GM18502 (cell line): ENCODE measurements at regions not wholly inside any gene's neighbourhood (a gene's known extent, or its start where the extent isn't known, plus 50 kb on each side); places are given as distances from the start of the nearest gene placed in this dataset.

Experiments
- ATAC-seq: cut with Tn5 transposase; IDR thresholded peaks from one replicate; pipeline ENCODE4 v1.9.1; 2021; ENCODE audit warnings: mild to moderate bottlenecking; ENCODE audit not compliant: unreplicated experiment, poor library complexity

DNA sequence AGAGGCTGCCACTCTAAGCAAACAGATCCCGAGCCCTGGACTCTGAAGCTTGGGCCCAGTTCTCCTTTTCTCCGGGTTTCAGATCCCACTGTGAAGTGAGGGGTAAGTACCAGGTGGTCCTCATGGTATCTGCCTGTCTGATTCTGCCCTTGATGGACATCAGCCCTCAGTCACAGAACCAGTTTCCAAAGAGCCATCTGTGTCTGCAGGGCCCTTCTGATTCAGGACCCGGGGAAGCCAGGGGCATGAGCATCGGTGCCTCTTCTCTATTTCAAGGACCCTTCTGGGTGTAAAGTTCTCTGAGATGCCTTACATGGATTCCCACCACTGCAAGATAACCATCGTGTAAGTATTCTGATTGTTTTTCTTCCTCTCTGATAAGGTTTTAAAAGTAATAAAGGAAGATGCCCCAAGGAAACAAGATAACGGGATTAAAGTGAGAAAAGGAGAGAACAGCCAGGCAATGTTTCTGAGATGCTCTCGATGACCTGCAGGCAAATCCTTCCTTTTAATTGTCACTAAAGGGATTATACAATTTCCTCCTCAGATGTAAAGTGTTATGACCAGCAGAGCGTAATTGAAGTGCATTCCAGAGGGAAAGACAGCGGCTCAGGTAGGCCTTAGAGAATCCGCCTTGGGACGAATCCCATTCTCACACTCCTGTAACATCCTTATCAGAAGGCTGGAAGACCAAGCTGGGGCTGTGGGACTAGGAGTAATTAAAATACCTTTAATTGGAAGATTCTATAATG lies 924.3 kb downstream of the TBC1D22A start:
- ATAC-seq = no peak

DNA sequence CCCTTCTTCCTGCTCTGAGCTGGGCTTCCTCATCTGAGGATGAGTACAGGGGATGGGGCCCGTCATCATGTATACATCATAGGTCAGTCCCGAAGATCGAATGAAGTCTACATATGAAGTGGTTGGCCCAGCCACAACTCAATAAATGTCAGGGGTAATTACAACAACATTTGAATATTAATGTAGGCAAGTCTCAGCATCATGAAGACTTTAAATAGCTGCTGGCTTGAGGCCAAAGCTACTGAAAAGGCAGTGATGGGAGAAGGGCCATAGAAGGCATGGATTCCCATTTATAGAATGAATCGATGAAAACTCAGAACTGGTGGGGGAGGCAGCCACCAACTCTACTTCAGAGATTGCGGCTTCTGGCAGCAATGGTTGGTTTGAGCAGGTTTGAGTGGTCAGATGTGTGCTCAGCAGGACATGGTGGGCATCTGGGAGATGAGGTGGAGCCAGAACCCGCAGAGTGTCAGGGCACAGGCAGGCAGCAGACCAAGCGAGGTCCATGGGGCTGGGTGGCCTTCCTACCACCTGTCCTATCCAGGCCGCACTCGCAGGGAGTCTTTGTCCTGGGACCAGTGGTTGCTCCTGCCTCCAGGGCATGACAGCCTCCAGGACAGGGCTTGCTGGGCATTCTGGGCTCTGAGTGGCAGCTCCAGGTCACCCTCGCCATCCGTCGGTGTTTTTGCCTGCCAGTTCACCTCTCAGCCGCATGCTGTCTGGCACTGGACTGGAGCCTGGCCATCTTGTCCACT lies 919.1 kb downstream of the TBC1D22A start:
- no peak for ATAC-seq

DNA sequence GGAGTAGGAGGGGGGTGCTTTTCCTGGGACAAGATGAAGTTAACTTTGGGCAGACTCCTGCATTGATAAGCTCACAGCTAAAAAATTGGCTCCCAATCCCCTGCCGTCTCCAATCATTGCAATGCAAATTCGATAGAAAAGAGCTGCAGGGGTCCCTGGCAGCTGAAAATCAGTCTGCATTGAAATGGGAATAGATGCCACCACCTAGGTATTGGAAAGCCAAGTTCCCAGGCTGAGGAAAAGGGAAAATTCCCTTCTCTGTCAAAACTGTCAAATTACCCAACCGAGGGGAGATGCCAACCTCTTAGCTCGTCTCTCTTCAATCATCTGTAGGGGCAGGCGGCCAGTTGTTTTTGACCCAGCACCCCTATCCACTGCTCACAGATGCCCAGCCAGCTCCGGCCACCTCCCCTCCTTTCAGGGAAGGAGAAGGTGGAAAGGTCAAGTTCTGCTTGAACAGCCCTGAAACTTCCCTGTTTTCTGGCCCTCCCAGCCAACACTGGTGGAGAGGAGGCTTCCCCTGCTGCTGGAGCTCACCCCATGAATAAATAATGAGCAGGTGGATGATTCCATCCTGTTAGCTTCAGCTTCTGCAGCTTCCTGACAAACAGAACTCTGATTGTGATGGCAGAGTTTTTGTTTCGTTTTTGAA lies 916.3 kb downstream of the TBC1D22A start:
- no peak for ATAC-seq

DNA sequence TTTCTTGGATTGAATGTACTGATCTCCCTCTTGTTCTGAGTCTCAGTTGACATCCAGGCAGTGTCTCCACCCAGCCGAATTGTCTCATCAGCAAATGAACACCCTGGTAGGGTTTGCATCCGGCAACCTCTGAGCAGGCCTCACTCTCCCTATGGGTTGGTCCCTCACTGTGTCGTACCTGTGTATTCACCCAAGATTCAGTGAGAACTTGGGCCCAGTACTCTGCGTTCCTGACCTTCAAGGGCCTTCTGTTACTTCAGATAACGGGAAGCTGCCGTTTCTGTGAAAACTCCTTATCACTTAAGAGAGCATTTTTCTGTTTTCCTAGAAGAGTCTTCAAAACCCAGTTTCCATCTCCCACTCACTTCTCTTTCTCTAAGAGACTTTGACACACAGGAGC lies 915.6 kb downstream of the TBC1D22A start:
- ATAC-seq = no peak

DNA sequence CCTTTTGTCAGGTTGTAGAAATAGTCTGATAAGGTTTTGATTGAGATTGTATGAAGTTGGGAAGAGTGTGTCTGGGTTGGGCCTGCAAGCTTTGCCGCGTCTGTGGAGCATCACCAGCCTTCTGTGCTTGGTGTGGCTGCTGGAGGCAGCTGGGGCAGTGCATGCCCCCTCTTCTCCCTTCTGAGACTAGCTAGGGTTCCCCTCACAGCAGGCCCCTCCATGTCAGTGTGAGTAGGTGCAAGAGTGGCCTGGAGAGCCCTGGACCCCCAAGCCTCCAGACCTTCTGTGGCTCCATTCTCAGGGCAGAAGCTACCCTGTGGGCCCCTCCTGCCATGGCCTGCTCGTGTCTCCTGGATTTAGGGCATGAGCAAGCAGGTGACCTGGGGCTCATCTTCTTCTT lies 914.2 kb downstream of the TBC1D22A start:
- no peak for ATAC-seq

DNA sequence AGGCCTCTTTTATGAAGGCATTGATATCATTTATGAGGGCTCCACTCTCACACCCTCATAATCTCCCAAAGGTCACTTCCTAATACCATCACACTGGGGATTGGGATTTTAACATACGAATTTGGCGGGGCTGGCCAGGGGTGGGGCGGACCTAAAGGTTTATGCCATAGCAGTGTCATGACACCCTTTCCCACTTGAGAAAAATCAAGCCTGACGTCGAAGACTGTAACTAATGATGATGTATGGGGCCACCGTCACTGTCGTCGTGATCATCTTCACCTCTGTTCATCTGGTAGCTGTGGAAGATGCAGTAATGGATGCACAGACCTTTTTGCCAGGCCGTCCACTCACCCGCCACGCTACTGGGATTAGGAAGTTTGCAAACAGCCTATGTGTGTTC lies 912.1 kb downstream of the TBC1D22A start:
- ATAC-seq = no peak

DNA sequence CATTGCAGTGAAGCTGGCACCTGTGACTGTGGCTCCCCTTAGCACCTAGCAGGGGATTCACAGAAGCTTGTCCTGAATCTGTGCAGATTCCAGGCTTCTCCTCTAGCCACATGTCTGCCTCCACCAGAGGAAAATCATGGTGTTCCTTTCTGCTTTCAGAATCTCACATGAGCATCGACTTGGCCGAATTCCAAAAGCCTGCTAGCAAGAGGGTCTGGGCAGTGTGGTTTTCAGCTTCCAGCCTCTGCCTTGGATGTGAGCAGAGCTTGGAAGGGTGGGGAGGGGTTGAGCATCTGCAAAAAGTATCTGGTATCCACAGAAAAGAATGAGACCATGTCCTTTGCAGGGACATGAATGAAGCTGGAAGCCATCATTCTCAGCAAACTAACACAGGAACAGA lies 911.1 kb downstream of the TBC1D22A start:
- ATAC-seq = no peak

DNA sequence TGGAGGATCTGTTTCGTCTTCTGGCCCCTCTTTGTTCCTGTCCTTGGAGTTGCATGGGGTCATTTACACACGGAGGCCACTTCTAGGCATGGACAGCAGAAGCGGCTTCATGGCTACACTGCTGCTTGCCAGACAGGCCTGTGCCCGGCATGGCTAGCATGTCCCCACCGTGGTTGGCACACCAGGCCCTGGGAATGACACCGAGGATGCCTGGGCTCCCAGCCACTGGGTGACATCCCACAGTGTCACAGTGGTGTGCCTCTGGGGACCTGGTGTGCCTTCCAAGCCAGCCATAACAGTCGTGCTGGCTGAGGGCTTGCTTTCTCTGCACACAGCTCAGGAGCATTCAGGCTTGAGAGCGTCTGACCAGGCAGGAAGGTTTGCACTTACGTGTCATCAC lies 910.1 kb downstream of the TBC1D22A start:
- no peak for ATAC-seq

DNA sequence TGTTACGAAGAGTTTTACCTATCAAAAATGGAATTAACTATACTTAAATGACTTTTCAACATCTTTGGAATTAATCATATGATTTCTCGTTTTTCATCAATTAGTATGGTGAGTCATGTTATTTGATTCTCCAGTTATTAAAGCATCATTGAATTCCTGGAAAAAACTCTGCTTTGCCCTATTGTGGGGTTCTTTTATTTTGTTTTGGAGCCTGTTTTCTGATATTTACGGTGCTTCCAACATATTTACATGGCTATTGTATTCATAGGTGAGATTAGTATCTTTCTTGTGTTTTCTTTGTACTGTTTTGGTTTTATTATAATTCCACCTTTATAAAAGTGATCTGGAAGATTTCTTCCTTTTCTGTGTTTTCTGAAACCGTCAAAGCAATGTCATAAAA lies 902.7 kb downstream of the TBC1D22A start:
- ATAC-seq = no peak

DNA sequence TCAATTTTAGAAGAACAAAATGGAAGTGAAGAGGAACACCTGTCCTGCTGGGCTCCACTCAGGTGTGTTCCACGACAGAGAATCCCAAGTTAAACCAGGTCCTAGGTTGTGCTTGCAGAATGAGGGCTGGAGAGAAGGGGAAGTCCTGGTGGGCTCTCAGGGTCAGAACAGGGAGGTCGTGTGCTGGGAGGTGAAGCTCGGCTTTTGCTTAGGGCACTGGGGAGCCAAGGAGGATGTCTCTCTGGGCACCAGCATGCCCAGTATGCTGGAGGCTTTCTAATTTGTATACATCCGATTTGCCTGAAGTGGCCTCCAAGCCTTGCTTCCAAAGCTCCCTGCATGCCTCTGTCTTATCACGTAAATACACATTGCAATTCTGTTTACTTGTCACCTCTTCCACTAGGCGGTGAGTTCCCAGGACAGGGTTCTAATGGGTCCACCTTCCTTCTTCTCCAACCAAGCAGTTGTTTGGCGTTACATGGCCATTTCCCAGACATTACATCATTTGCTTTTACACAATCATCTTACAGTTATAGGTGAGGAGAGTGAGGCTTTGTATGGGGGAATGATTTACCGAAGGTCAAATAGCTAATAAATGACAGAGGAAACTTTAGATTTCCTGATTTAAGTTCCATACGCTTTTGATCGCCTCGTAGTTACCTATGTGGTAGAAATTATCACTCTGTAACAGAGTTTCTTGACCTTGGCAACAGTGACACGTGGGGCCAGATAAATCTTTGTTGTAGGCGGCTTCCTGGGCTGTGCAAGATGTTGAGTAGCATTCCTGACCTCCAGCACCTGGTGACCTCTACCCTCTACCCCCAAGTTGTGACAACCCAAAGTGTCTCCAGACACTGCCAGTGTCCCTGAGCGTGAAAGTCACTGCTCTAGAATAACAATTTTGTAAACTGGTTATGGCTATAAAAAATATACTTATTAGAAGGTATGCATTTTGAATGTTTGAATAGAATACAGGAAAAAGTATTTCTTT lies 901.5 kb downstream of the TBC1D22A start:
- ATAC-seq = no peak

DNA sequence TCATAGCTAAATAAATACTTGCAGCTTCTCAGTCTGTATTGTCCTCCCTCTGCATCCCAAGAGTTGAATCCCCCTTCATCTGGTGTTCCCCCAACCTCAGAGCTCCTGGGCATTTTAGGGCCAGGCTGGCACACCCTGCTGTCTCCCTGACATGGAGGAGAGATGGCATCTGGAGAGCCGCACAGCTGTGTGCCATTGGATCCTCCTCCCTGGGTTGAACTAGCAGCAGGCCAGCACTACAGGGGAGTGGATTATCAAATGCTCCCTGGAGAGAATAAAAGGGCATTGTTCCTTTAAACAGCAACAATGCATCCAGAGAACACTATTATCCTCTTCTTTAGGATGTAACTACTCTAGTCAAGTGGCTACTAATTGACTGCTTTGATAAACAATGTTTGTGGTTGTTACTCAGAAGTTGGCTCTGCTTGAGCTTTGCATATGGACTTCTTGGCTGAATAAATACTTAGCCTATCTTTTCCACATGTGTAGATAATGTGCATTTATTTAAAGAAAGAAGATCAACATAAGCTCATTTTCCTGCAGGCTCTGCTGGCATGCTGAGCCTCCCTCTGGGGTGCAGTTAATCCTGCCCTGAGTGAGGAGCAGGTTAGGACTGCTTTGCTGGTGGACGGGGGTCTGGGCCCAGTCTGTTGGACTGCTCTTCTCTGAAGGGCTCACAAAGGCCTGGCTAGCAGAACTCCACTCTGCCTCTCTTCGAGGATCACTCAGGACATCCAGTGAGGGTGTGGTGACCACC lies 897.2 kb downstream of the TBC1D22A start:
- no peak for ATAC-seq

DNA sequence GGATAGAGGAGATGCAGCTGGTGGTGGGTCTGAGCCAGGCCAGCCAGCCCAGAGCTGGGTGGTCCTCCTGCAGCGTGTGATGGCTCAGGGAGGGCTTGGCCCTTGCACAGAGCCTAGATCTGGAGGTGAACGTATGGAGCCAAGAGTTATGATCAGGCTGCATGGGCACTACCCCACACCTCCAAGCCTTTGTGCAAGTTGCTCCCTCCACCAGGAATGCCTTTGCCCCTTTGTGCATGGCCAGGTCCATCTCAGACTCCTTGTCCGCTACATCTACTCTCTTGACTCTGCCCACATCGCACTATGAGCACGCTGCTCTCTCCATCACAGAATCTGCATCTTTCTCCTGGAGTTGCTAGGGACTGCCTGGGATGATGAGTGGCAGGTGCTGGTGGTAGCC lies 895.7 kb downstream of the TBC1D22A start:
- no peak for ATAC-seq

DNA sequence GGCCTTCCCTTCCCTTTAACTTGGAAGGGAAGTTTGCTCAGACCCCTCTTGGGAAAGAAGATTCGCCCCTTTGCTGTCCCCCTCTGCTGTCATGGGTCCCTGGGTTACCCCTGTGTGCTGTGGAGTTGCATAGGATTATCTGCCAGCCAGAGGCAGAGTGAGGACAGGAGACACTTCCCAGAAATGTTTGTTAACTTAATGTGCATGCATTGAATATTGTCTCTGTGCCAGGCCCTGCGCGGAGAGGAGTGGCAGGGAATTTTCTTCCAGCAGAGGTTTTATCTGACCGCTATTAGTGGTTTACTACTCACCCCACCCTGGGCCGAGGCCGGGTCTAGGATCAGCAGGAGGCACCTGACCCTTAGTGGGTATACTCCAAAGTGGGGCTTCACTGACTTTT lies 894.8 kb downstream of the TBC1D22A start:
- ATAC-seq = no peak

DNA sequence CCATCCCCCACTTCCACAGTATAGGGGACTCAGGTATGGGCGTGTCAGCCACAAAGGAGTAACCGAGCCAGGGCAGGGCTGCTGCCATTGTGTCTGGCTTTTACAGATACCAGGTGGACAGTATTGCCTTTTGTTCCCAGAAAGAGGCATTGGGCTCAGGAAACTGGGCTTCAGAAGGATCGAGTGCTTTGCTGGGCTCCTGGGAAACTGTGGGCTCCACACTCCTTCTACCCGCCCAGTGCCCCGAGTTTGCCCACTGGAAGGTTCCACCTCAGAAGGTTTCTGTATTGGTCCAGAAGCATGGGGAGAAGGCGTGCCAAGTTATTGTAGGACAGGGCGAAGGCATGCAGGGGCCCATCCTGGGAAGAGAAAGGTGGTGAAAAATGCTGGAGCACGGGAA lies 894.4 kb downstream of the TBC1D22A start:
- no peak for ATAC-seq

DNA sequence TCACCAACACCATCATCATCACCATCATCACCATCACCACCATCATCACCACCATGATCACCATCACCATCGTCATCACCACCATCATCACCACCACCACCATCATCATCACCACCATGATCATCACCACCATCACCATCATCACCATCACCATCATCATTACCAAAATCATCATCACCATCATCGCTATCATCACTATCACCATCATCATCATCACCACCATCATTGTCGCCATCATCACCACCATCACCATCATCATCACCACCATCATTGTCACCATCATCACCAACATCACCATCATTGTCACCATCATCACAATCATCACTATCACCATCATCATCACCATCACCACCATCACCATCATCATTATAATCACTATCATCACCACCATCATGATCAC lies 893.5 kb downstream of the TBC1D22A start:
- ATAC-seq = no peak

DNA sequence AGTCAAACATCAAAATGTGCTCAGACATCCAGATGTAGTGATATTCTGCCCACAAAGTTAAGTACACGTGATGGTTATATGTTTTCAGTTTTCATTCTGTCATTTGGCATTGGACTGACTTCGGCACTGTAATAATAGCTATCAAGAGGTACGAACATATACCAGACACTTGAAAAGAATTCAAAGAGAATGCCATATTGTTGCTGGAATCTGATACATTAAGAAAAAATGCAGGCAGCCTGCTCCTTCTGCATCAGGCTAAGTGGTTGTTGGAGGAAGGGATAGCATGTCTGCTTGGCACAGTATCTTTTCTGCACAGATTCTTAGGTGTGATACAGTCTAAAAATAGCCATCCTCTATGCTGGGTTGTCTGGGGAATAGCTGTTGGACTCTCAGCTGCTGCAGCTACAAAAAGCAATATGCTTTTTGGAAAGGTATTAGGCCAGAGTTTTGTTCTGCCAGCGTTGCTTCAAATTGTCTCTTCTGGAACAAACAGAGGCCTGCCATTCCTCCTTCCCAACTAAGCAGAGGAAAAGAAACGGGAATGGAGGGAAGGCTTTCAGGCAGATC lies 892.6 kb downstream of the TBC1D22A start:
- no peak for ATAC-seq

DNA sequence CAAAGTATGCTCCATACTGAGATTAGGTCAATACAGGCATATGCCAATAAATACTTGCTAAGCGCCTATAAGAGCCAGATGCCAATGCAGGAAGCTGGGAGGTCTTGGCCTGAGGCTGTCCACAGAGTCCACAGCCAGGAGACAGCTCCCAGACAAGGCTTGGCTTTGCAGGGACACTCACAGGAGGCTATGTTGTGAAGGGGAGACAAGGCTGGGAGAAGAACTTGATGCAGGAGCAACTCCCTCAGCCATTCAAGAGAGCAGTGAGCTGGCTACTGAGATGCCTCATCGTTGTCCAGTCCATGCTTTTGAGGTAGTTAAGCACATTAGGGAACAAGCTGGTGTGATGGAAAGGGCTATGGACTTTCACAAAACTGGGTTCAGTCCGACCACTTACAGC lies 891.5 kb downstream of the TBC1D22A start:
- ATAC-seq = no peak

DNA sequence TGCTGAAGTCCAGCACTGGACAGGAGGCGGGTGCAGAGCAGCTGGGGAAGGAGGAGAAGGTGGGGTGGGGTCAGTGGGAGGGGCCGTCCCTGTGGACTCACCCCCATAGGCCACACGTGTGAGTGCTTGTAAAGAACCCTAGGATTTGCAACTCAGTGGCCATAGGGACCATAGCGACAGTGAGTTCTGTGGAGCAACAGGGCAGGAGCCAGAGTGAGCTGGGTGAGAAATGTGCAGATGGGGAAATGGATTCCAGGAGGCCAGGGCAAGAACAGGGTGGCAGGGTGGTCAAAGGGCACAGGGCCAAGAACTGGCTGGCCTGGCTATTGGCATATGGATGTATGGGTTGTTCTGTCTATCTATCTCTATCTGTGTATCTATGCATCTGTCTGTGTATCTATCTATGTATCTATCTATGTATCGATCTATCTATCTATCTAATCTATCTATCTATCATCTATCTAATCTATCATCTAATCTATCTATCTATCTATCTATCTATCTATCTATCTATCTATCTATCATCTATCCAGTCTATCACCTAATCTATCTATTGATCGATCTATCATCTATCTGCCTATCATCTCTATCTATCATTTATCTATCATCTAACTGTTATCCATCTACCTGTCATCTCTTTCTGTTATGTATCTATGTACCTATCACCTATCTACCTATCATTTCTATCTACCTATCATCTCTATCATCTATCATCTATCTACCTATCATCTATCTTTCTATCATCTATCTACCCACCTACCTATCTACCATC lies 889.0 kb downstream of the TBC1D22A start:
- no peak for ATAC-seq

DNA sequence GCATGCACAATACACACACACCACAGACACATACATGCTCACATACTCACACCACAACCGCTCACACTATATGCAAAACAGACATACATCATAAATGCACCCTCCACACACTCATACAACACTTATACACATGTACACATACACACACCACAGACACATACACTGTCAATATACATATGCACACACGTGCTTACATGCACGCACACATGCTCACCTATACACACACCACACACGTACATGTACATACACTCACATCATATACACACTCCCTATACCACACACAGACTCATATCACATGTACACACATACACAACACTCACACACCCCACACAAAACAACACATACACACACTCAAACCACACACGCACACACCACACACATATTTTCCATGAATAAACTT lies 885.3 kb downstream of the TBC1D22A start:
- ATAC-seq = no peak
